ENCODE measurements at regions not wholly inside any gene's neighbourhood (a gene's known extent, or its start where the extent isn't known, plus 50 kb on each side); places are given as distances from the start of the nearest gene placed in this dataset.
"Not testable (repeated sequence)": the region's sequence is repeated elsewhere in the genome, so short reads cannot be mapped to it uniquely, and the experiment has no call there.

DNA sequence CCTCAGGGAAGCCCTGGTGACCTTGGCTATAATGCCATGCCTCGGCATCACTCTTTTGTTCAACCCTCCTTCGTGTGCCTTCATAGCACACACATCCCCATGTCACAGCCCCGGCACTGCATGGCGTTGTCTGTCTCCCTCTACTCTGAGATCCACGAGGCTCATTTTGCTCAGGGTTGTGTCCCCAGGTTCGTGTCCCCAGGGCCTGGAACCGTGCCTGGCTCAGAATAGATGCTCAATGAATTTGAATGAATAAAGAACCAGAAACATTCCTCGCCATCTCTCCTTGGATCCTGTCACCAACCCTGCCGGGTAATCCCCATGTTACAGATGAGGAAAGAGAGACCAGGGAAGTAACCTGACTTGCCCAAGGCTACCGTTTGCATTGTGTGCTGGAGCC, 177.3 kb downstream of the PTPRU start:
- DNase-seq: no peak

DNA sequence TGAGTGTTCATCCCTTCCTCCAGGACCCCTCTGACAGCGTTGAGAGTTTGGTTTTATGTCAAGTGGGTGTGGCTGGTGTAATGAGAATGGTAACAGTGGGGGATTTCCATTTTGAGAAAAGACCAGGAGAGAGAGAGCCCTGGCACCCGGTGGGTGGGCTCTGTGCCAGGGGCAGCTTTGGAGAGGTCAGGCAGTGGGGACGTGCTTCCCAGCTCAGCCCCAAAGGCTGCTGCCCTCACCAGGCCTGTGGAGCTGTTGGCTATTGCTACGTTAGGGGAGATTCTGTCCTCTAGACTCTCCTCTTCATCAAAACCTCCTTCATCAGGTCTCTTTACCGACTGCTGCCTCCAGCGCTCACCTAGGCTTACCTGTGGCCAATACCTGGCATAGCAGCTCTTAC, 176.3 kb downstream of the PTPRU start:
- no peaks in the 10 kb centered on the region for H3K36me3 ChIP-seq (ENCODE audit: control insufficient read depth, insufficient read depth, low read length)
- Mint-ChIP-seq H3K36me3 (no peaks in the 10 kb centered on the region), H3K27ac (peak overlapping the region in 1 of 3 donors; percentile 27), H3K4me1 (no peaks in the 10 kb centered on the region), H3K27me3 (peaks cover 11% of the 10 kb centered on the region), H3K9me3 (peaks cover 0 to 2% (median 0%) of the 10 kb centered on the region in 7 donors), H3K4me3 (no peak overlapping the region)
- no peak overlapping the region for H3K27ac ChIP-seq (ENCODE audit: insufficient read depth, low read length, poor library complexity, severe bottlenecking)
- no peaks in the 10 kb centered on the region for H3K27me3 ChIP-seq (ENCODE audit: control insufficient read depth, insufficient read depth, low read length)
- H3K4me3 ChIP-seq (ENCODE audit: low read depth, low read length): no peak overlapping the region
- H3K9me3 ChIP-seq (ENCODE audit: control insufficient read depth in 2 of 2, low read length in 2 of 2): no peaks in the 10 kb centered on the region
- DNase-seq (no peak), ATAC-seq (ENCODE audit: low read depth in 2 of 2) (no peak)
- H3K4me1 ChIP-seq (ENCODE audit: control insufficient read depth, insufficient read depth, low read length, poor library complexity, severe bottlenecking): no peaks in the 10 kb centered on the region

More for the DNA sequence above, 177.3 kb downstream of the PTPRU start:
- no peaks in the 10 kb centered on the region for H3K9me3 ChIP-seq (ENCODE audit: control insufficient read depth in 2 of 2, low read length in 2 of 2)
- no peak overlapping the region for H3K4me3 Mint-ChIP-seq
- H3K27me3 ChIP-seq (ENCODE audit: control insufficient read depth, insufficient read depth, low read length): no peaks in the 10 kb centered on the region
- no peak overlapping the region for H3K27ac ChIP-seq (ENCODE audit: insufficient read depth, low read length, poor library complexity, severe bottlenecking)
- H3K27ac Mint-ChIP-seq: no peak overlapping the region
- no peaks in the 10 kb centered on the region for H3K36me3 Mint-ChIP-seq
- peaks cover 11% of the 10 kb centered on the region for H3K27me3 Mint-ChIP-seq
- peaks cover 0 to 2% (median 0%) of the 10 kb centered on the region in 7 donors for H3K9me3 Mint-ChIP-seq
- no peak for ATAC-seq (ENCODE audit: low read depth in 2 of 2)
- no peak overlapping the region for H3K4me3 ChIP-seq (ENCODE audit: low read depth, low read length)
- H3K36me3 ChIP-seq (ENCODE audit: control insufficient read depth, insufficient read depth, low read length): no peaks in the 10 kb centered on the region
- no peaks in the 10 kb centered on the region for H3K4me1 ChIP-seq (ENCODE audit: control insufficient read depth, insufficient read depth, low read length, poor library complexity, severe bottlenecking)
- H3K4me1 Mint-ChIP-seq: no peaks in the 10 kb centered on the region

DNA sequence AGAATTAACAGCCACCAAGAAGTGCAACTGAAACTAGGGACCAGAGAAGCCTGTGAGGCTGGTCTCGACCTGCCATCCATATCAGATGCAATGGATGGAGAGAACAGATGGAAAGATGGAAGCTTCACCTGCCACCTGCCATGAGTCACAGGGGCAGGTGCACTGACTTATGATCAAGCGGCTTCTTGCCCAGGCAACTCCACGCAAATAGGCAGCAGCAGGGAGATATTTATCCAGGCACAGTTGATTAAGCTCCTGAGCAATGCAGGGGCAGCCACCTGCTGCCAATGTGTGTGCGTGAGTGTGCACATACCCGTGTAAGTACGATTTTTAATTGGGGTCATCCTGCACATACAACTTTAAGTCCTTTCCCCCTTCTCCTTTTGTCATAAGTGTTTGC, 174.2 kb downstream of the PTPRU start:
- no peaks in the 10 kb centered on the region for H3K27me3 ChIP-seq (ENCODE audit: control insufficient read depth, insufficient read depth, low read length)
- ATAC-seq (ENCODE audit: low read depth in 2 of 2): no peak
- no peaks in the 10 kb centered on the region for H3K36me3 Mint-ChIP-seq

DNA sequence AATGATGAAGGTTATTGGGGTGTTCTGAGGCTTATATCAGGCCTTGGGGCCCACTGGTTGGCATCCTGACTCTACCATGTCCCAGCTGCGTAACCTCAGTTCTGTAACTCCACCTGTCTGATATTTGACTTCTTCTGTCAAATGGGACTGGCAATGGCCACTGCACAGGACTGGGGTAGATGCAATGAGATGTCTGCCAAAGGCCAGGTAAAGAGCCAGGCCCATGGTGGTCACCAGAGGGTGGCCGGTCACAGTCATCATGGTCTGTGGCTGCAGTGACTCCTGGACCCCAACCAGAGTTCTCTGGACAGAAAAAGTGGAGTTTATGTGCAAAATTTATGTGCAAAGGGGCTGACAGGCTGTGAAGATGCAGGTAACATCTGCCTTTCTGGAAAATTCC, 173.3 kb downstream of the PTPRU start:
- H3K4me3 ChIP-seq (ENCODE audit: low read depth, low read length): no peak overlapping the region
- no peaks in the 10 kb centered on the region for H3K36me3 Mint-ChIP-seq
- DNase-seq: no peak

More for the DNA sequence above, 174.2 kb downstream of the PTPRU start:
- no peak for DNase-seq
- Mint-ChIP-seq H3K4me3 (no peak overlapping the region), H3K27me3 (peaks cover 16% of the 10 kb centered on the region), H3K9me3 (no peaks in the 10 kb centered on the region), H3K4me1 (no peaks in the 10 kb centered on the region), H3K27ac (no peak overlapping the region)
- H3K4me1 ChIP-seq (ENCODE audit: control insufficient read depth, insufficient read depth, low read length, poor library complexity, severe bottlenecking): no peaks in the 10 kb centered on the region
- no peak overlapping the region for H3K27ac ChIP-seq (ENCODE audit: insufficient read depth, low read length, poor library complexity, severe bottlenecking)
- no peak overlapping the region for H3K4me3 ChIP-seq (ENCODE audit: low read depth, low read length)
- no peaks in the 10 kb centered on the region for H3K36me3 ChIP-seq (ENCODE audit: control insufficient read depth, insufficient read depth, low read length)
- no peaks in the 10 kb centered on the region for H3K9me3 ChIP-seq (ENCODE audit: control insufficient read depth in 2 of 2, low read length in 2 of 2)

DNA sequence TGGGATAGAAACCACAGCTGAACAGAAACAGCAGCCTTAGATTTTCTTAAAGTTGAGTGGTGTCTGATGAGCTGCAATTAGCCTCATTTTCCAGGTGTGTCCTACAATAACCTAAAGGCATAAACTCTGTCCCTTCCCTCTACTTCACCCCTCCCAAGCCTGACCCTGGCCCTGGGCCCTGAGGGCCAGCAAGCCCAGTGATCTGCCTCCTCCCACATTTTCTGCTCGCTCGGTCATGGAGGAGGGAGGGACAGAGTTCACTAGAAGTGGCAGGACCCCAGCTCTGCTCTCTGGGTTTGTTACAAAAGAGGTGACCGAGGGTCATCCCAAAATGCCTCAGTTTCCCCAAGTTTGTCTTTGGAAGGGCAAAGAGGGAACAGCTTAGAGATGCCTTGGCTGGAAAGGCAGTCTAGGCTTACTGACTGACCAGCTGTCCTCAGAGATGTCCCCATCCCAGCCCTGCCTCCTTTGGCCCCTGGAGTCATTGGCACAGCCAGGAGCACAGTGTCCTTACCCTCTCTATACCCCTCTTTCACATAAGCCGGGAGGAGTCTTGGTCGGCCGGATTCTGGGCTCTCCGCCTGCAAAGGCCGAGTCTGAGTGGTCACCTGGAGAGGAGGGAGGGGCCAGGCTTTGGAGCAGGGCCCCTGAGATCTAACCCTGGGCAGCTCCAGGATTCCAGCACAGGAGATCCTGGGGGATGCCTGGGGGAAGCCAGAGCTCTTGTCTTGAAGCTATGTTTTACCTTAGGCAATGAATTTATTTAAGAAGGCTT, 172.7 kb downstream of the PTPRU start:
- no peak overlapping the region for H3K4me3 ChIP-seq (ENCODE audit: low read depth, low read length)
- H3K9me3 ChIP-seq (ENCODE audit: control insufficient read depth in 2 of 2, low read length in 2 of 2): no peaks in the 10 kb centered on the region
- H3K4me3 Mint-ChIP-seq: no peak overlapping the region
- no peaks in the 10 kb centered on the region for H3K36me3 Mint-ChIP-seq
- H3K4me1 Mint-ChIP-seq: no peaks in the 10 kb centered on the region
- DNase-seq: no peak
- peaks cover 16% of the 10 kb centered on the region for H3K27me3 Mint-ChIP-seq
- H3K27ac ChIP-seq (ENCODE audit: insufficient read depth, low read length, poor library complexity, severe bottlenecking): no peak overlapping the region
- H3K36me3 ChIP-seq (ENCODE audit: control insufficient read depth, insufficient read depth, low read length): no peaks in the 10 kb centered on the region
- no peaks in the 10 kb centered on the region for H3K27me3 ChIP-seq (ENCODE audit: control insufficient read depth, insufficient read depth, low read length)
- H3K4me1 ChIP-seq (ENCODE audit: control insufficient read depth, insufficient read depth, low read length, poor library complexity, severe bottlenecking): no peaks in the 10 kb centered on the region
- no peak for ATAC-seq (ENCODE audit: low read depth in 2 of 2)
- no peaks in the 10 kb centered on the region for H3K9me3 Mint-ChIP-seq
- no peak overlapping the region for H3K27ac Mint-ChIP-seq

More for the DNA sequence above, 173.3 kb downstream of the PTPRU start:
- H3K27ac Mint-ChIP-seq: no peak overlapping the region
- no peak overlapping the region for H3K4me3 Mint-ChIP-seq
- H3K9me3 Mint-ChIP-seq: no peaks in the 10 kb centered on the region
- no peaks in the 10 kb centered on the region for H3K9me3 ChIP-seq (ENCODE audit: control insufficient read depth in 2 of 2, low read length in 2 of 2)
- no peaks in the 10 kb centered on the region for H3K4me1 Mint-ChIP-seq
- no peaks in the 10 kb centered on the region for H3K27me3 ChIP-seq (ENCODE audit: control insufficient read depth, insufficient read depth, low read length)
- ATAC-seq (ENCODE audit: low read depth in 2 of 2): no peak
- H3K27me3 Mint-ChIP-seq: peaks cover 16% of the 10 kb centered on the region
- H3K27ac ChIP-seq (ENCODE audit: insufficient read depth, low read length, poor library complexity, severe bottlenecking): no peak overlapping the region
- H3K36me3 ChIP-seq (ENCODE audit: control insufficient read depth, insufficient read depth, low read length): no peaks in the 10 kb centered on the region
- H3K4me1 ChIP-seq (ENCODE audit: control insufficient read depth, insufficient read depth, low read length, poor library complexity, severe bottlenecking): no peaks in the 10 kb centered on the region

DNA sequence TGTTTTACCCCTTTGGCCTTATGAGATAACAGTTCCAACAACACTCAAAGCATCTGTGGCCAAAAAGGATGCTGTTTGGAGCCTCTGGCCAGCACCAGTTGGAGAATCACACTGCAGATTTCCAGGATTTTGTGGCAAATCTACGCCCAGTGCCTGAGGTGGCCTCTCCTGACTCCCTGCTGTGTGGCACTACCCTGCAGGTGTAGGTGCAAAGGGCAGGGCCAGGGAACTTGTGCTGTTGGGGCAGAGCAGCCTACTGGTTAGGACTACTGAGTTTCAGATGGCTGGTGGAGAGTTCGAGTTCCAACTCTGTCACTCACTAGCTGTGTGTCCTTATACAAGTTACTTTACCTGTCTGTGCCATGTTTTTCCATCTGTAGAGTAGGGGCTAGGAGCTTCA, 170.5 kb downstream of the PTPRU start:
- no peak for ATAC-seq (ENCODE audit: low read depth in 2 of 2)

DNA sequence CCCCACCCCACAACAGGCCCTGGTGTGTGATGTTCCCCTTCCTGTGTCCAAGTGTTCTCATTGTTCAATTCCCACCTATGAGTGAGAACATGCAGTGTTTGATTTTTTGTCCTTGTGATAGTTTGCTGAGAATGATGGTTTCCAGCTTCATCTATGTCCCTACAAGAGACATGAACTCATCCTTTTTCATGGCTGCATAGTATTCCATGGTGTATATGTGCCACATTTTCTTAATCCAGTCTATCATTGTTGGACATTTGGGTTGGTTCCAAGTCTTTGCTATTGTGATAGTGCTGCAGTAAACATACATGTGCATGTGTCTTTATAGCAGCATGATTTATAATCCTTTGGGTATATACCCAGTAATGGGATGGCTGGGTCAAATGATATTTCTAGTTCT, 163.9 kb downstream of the PTPRU start:
- not testable (repeated sequence) for H3K4me3 ChIP-seq (ENCODE audit: low read depth, low read length); H3K9me3 ChIP-seq (ENCODE audit: control insufficient read depth in 2 of 2, low read length in 2 of 2); H3K4me1 Mint-ChIP-seq; H3K4me1 ChIP-seq (ENCODE audit: control insufficient read depth, insufficient read depth, low read length, poor library complexity, severe bottlenecking); H3K27ac Mint-ChIP-seq; H3K36me3 ChIP-seq (ENCODE audit: control insufficient read depth, insufficient read depth, low read length); H3K9me3 Mint-ChIP-seq; H3K27ac ChIP-seq (ENCODE audit: insufficient read depth, low read length, poor library complexity, severe bottlenecking); DNase-seq; H3K4me3 Mint-ChIP-seq; ATAC-seq (ENCODE audit: low read depth in 2 of 2); H3K36me3 Mint-ChIP-seq; H3K27me3 ChIP-seq (ENCODE audit: control insufficient read depth, insufficient read depth, low read length); H3K27me3 Mint-ChIP-seq

More for the DNA sequence above, 170.5 kb downstream of the PTPRU start:
- no peaks in the 10 kb centered on the region for H3K9me3 ChIP-seq (ENCODE audit: control insufficient read depth in 2 of 2, low read length in 2 of 2)
- H3K4me1 ChIP-seq (ENCODE audit: control insufficient read depth, insufficient read depth, low read length, poor library complexity, severe bottlenecking): no peaks in the 10 kb centered on the region
- no peaks in the 10 kb centered on the region for H3K4me1 Mint-ChIP-seq
- no peak overlapping the region for H3K4me3 ChIP-seq (ENCODE audit: low read depth, low read length)
- no peak overlapping the region for H3K27ac ChIP-seq (ENCODE audit: insufficient read depth, low read length, poor library complexity, severe bottlenecking)
- H3K4me3 Mint-ChIP-seq: no peak overlapping the region
- no peaks in the 10 kb centered on the region for H3K36me3 Mint-ChIP-seq
- H3K36me3 ChIP-seq (ENCODE audit: control insufficient read depth, insufficient read depth, low read length): no peaks in the 10 kb centered on the region
- no peaks in the 10 kb centered on the region for H3K9me3 Mint-ChIP-seq
- peaks cover 16% of the 10 kb centered on the region for H3K27me3 Mint-ChIP-seq
- H3K27me3 ChIP-seq (ENCODE audit: control insufficient read depth, insufficient read depth, low read length): no peaks in the 10 kb centered on the region
- no peak for DNase-seq
- H3K27ac Mint-ChIP-seq: no peak overlapping the region

DNA sequence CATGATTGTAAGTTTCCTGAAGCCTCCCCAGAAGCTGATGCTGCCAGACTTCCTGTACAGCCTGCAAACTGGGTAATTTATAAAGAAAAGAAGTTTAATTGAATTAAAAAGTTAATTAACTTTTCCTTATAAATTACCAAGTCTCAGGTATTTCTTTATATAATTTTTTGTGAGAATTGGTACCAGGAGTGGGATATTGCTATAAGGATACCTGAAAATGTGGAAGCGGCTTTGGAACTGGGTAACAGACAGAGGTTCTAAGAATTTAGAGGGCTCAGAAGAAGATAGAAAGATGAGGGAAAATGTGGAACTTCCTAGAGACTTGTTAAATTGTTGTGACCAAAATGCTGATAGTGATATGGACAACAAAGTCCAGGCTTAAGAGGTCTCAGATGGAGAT, 163.1 kb downstream of the PTPRU start:
- Histone ChIP-seq H3K4me3 (ENCODE audit: low read depth, low read length) (no peak overlapping the region), H3K9me3 (ENCODE audit: control insufficient read depth in 2 of 2, low read length in 2 of 2) (peaks cover 0 to 4% of the 10 kb centered on the region in 2 experiments), H3K27ac (ENCODE audit: insufficient read depth, low read length, poor library complexity, severe bottlenecking) (no peak overlapping the region), H3K36me3 (ENCODE audit: control insufficient read depth, insufficient read depth, low read length) (no peaks in the 10 kb centered on the region), H3K27me3 (ENCODE audit: control insufficient read depth, insufficient read depth, low read length) (no peaks in the 10 kb centered on the region), H3K4me1 (ENCODE audit: control insufficient read depth, insufficient read depth, low read length, poor library complexity, severe bottlenecking) (no peaks in the 10 kb centered on the region)
- H3K4me1 Mint-ChIP-seq: no peaks in the 10 kb centered on the region
- ATAC-seq (ENCODE audit: low read depth in 2 of 2): no peak
- H3K9me3 Mint-ChIP-seq: peaks cover 0 to 8% (median 0%) of the 10 kb centered on the region in 7 donors
- H3K27ac Mint-ChIP-seq: no peak overlapping the region
- no peaks in the 10 kb centered on the region for H3K36me3 Mint-ChIP-seq
- H3K4me3 Mint-ChIP-seq: no peak overlapping the region
- peaks cover 5% of the 10 kb centered on the region for H3K27me3 Mint-ChIP-seq
- no peak for DNase-seq
